ENCODE measurements at regions not wholly inside any gene's neighbourhood (a gene's known extent, or its start where the extent isn't known, plus 50 kb on each side); places are given as distances from the start of the nearest gene placed in this dataset.

DNA sequence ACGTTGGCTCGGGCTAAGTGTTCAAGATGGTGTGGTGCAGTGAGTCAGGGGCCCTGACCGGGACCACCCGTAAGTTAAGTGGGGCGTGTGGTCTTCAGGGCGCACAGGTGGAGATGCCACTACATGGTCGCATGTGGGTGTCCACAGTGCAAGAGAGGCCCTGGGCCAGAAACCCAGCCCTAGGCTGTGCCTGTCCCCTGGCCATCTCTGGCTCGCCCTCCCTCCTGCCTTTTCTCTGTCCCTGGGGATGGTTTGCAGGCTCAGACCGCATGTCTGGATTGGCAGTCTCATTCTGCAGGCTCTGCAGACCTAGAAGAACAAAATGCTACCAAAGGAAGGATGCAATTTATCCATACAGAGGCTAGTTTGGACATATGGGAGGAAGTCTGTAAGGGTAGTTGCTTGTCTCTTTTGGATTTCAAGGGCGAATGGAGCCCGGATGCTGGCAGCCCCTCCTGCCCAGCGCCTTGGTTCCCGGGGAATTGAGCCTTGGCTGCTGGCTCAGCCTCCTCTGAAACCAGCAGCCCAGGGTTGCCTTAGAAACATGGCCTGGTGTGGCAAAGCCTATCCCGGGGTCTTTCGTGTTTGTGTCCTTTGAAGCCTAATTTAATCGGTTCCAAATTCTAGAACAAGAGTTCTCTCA is 417.5 kb upstream of the HS6ST1 start:
- FAIRE-seq = no peak

- no peak for FAIRE-seq
These were observed 418.2 kb upstream of the HS6ST1 start for GRCh38 chr2:128736689-128737545.

DNA sequence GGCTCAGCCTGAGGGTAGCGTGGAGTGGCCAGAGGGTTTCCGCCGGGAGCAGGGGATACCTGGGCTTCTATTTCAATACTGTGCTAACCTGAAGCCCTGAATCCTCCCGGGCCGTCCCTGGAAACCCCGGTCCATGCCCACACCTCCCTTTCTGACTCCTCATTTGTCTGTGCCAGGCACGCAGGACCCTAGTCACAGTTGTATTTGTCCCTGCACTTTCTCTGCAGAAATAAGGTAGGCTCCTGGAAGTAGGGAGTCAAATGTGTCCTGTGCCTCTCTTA is 418.8 kb upstream of the HS6ST1 start:
- no peak for FAIRE-seq

DNA sequence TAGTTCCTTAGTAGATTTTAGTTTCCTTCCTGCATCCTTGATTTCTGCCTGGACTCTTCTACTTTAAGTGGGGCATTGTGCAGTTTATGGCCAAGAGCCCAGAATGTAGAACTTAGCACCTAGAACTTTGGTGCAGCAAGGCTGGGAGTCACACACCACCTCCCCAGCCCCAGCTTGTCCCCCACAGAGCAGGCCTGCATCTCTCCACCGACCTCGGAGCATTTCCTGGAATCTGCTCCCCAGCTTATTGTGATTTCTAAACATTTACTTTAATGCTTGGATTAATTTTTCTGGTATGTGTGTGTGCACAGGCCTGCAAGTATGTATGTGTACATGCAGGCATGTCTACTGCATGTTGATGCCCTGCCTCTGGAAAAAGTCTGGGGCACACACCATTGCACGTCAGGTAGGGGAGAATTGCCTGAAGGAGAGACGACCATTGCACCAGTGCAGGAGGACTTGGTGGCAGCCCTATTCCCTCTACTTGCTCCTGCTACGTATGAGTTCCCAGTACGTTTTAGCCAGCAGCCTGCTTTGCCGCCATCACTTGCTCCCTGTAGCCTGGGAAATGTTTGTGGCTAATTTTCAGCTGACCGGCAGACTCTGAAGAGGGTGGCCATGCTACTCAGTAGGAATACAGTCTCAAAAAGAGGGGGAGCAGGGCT is 419.9 kb upstream of the HS6ST1 start:
- FAIRE-seq = no peak

- no peak for FAIRE-seq
These were observed 423.8 kb upstream of the HS6ST1 start for GRCh38 chr2:128742467-128742866.

DNA sequence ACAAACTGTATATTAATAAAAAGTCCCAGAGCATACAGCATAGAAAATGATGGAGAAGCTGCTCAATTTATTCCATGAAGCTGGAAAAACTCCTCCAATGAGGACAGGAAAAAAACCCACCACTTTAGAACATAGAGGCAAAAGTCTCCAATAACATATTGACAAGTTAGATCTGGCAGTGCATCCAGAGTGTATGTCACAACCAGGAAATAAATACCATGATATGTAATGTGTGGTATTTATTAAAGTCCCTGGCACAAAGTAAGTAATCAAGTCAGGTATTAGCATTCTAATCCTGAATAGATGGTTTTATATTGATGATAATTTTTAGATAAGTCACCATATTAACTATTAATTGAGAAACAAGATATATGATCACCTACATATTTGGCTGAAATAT is 427.3 kb upstream of the HS6ST1 start:
- FAIRE-seq = no peak

DNA sequence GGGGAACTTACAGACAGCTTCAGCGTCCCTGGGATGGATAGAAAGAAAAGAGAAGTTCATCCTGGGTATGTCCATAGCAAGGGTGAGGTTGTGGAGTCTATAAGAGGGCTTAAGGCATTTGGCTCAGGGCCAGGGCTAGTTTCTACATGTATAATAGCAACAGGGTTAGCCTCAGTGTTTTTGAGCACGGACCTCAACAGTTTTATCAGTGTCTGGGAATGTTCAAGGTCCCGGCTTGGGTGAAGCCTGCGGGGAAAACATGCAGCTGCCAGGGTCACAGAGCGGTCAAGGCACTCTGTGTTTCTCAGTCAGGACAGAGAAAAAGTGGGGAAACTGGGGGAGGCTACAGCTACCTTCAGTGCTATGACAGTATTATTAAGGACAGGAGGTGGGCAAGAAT is 427.7 kb upstream of the HS6ST1 start:
- FAIRE-seq = no peak

GRCh38 chr2:128748336-128748735 is 429.7 kb upstream of the HS6ST1 start:
- no peak for FAIRE-seq

DNA sequence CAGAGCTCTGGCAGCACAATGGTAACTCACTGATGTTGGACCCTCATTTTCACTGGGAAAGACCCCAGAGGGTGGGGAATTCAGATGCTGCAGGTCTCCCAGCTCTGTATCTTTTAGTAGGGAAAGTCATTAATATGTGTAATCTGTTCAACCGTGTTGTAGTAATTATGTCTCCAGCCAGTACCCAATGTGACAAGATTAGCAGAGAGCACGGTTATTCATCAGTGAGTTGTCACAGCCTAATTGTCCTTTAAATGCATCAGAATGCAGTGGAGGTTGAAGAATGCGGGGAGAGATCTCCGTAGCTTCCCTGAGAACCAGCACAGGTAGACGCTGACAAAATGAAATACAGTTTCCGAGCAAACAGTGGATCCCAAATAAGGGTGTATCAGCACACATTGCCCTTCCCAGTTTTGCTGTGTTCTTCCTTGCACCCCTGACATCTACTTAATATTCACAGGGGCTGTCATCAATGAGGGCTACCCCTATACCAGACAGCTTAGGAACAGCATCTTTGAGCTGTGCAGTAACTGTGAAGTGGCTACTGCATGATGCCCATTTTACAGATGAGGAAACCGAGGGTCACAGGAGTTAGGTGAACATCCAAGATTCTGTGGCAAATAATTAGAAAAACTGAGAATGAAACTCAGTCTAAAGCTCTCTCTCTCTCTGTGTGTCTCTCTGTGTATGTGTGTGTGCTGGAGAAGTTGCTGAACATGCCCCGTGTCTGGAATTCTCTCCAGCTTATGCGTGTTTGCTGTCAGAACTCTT is 430.4 kb upstream of the HS6ST1 start:
- FAIRE-seq = no peak

DNA sequence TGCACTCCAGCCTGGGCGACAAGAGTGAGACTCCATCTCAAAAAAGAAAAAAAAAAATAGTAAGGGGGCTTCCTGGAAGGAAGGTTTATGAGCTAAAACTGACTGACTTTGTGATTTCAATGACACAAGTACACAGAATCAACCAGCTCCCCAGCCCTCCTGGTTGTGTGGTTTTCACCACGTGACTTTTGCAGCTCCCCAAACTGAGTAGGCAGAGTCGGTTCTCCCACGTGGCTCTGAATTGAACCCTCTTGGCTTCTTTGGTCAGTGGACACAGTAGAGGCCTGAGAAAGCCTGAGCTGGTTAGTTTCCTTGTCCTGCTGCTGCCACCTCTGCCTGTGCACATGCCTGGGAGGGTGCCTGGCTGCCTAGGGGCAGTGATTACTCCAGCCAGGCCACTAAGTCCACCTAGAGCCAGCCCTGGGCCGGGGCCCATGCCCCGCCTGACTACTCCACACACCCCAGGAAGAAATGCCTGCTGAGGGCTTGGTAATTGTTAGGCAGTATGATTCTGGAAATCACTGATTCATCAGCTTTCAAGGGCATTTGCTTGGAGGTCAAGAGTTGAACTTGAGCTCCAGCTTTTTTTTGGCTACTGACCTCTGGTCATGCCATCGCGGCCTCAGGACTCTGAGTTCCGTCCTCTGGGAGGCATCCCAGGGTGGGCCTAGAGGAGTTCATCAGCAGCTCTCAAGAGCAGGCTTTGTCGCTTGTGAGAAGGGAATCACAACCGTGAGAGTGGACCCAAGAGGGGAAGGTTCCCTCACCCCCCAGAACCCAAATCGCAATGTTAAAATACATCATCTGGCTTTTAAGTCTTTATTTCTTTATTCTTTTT is 431.9 kb upstream of the HS6ST1 start:
- FAIRE-seq = no peak

DNA sequence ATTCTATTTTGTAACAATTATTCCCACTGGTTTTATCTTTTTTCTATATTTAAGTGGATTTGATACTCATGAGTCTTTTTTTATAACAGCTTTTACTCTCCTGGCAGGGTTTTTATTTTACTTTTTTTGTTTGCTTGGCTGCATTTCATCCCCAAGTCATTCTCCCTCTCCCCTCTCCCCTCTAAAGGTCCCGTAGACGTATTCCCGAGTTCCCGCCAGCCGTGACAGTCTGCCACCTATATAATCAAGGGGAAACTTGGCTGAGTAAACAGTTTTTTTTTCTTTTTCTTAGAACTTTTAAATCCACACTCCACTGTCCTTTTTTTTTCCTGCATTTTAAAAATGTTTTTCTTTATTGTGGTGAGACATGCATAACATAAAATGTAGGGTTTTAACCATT is 433.1 kb upstream of the HS6ST1 start:
- no peak for FAIRE-seq

GRCh38 chr2:128752691-128753263 is 434.1 kb upstream of the HS6ST1 start:
- FAIRE-seq = no peak

GRCh38 chr2:128753321-128753720 is 434.7 kb upstream of the HS6ST1 start:
- no peak for FAIRE-seq

- FAIRE-seq = no peak
These were observed 435.1 kb upstream of the HS6ST1 start for GRCh38 chr2:128753800-128754199.

GRCh38 chr2:128754246-128754724 is 435.6 kb upstream of the HS6ST1 start:
- FAIRE-seq = no peak

DNA sequence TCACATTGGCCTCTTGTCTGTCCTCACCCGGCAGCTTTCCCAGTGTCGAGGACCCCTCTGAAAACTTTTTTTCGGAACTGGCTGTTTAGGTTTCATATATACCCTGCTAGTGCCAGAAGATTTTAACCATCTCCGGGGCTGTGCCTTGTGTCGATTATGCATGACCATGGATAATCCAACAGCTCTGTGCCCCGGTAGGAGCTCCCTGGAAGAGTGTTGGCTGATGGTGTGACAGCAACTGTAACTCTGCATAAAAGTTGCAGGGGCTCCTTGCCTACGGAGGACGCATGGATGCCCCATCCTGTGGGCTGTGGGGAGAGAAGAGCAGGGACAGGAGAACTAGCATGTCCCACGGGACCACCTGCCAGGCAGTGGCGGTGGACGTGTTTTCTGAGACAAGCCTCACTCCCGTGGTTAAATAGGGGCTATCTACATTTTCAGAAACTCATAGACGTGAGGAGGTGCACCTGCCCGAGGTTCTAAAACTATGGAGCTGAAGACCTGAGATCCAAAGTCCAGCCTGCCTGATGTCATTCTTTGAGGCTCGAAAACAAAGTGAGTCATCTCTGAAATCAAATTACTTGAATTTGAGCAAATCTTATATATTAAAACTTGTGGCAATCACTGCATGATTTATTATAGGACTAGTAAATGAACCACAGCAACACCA is 437.2 kb upstream of the HS6ST1 start:
- no peak for FAIRE-seq

DNA sequence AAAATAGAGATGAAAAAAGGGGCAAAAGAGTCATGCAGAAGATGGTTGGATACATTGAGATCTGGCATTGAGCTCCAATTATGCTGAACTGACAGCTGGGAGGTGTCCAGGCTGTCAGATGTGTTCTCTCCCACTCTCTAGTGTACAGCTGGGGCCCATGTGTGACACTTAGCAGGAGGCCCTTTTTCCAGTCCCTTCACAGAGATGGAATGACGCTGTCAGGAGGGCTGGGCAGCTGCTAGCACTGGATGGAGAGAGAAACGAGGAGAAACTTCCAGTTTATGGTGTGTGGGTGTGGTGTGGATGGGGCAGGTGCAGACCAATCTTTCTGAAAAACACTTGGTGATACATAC is 437.7 kb upstream of the HS6ST1 start:
- FAIRE-seq = no peak

DNA sequence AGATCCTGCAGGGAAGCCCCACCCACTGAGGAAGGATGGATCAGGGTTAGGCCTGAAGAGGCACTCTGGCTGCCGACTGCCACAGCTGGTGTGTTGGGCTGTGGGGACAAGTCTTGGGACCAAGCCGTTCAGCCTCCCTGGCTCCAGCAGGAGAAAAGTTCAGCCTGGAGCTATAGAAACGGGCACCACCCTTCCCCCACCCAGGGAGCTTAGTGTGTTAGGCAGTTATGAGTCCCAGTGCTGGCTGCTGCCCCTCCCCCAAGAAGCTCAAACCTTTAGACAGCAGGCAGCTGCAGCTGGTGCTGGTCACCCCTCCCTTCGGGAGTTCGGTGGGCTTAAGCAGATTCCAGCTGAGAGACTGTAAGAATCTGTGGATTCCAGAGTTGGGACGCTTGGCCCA is 447.1 kb upstream of the HS6ST1 start:
- FAIRE-seq = no peak

- FAIRE-seq = no peak
These were observed 449.4 kb upstream of the HS6ST1 start for GRCh38 chr2:128768041-128768440.

GRCh38 chr2:128769457-128770142 is 450.9 kb upstream of the HS6ST1 start:
- no peak for FAIRE-seq

Data from endometrium (tissue), 2 donors.